ENCODE measurements at regions not wholly inside any gene's neighbourhood (a gene's known extent, or its start where the extent isn't known, plus 50 kb on each side); places are given as distances from the start of the nearest gene placed in this dataset.
"Not testable (repeated sequence)": the region's sequence is repeated elsewhere in the genome, so short reads cannot be mapped to it uniquely, and the experiment has no call there.

GRCh38 chr4:179728305-179728704, 2286.1 kb upstream of the AGA start:
- no peak overlapping the region for H3K4me3 ChIP-seq (ENCODE audit: insufficient read depth, low read depth, low read length)

GRCh38 chr4:179736820-179737219, 2294.6 kb upstream of the AGA start:
- not testable (repeated sequence) for H3K9me3 Mint-ChIP-seq (ENCODE audit: unreplicated experiment); H3K27me3 ChIP-seq (ENCODE audit: insufficient read depth, low read length); FAIRE-seq; H3K4me1 ChIP-seq (ENCODE audit: insufficient read depth, low read length); H4K20me1 ChIP-seq (ENCODE audit: insufficient read depth, low read length); H2AFZ ChIP-seq (ENCODE audit: low read depth, low read length); H3K9ac ChIP-seq (ENCODE audit: low read length); H3K9me3 ChIP-seq (ENCODE audit: insufficient read depth, low read depth, low read length); H3K4me3 Mint-ChIP-seq (ENCODE audit: unreplicated experiment); H3K4me1 Mint-ChIP-seq (ENCODE audit: low read depth, unreplicated experiment); H3K79me2 ChIP-seq (ENCODE audit: insufficient read depth, low read length); DNase-seq (ENCODE audit: low read depth); H3K36me3 Mint-ChIP-seq (ENCODE audit: low read depth, unreplicated experiment); H3K27ac ChIP-seq (ENCODE audit: low read depth, low read length); H3K4me2 ChIP-seq (ENCODE audit: low read length); H3K36me3 ChIP-seq (ENCODE audit: insufficient read depth, low read length); H3K4me3 ChIP-seq (ENCODE audit: insufficient read depth, low read depth, low read length); H3K27me3 Mint-ChIP-seq (ENCODE audit: low read depth, unreplicated experiment); H3K27ac Mint-ChIP-seq (ENCODE audit: unreplicated experiment)

More at GRCh38 chr4:179728305-179728704, 2286.1 kb upstream of the AGA start:
- Histone ChIP-seq H3K27me3 (ENCODE audit: insufficient read depth, low read length) (no peaks in the 10 kb centered on the region), H3K4me1 (ENCODE audit: insufficient read depth, low read length) (no peaks in the 10 kb centered on the region), H3K27ac (ENCODE audit: low read depth, low read length) (no peak overlapping the region), H3K9me3 (ENCODE audit: insufficient read depth, low read depth, low read length) (no peaks in the 10 kb centered on the region), H3K36me3 (ENCODE audit: insufficient read depth, low read length) (no peaks in the 10 kb centered on the region), H3K4me2 (ENCODE audit: low read length) (no peak overlapping the region), H3K79me2 (ENCODE audit: insufficient read depth, low read length) (no peaks in the 10 kb centered on the region), H2AFZ (ENCODE audit: low read depth, low read length) (no peak overlapping the region), H3K9ac (ENCODE audit: low read length) (no peak overlapping the region), H4K20me1 (ENCODE audit: insufficient read depth, low read length) (no peaks in the 10 kb centered on the region)
- Mint-ChIP-seq H3K27ac (ENCODE audit: unreplicated experiment) (no peak overlapping the region), H3K27me3 (ENCODE audit: low read depth, unreplicated experiment) (no peaks in the 10 kb centered on the region), H3K4me3 (ENCODE audit: unreplicated experiment) (no peak overlapping the region), H3K36me3 (ENCODE audit: low read depth, unreplicated experiment) (no peaks in the 10 kb centered on the region), H3K4me1 (ENCODE audit: low read depth, unreplicated experiment) (peaks cover 2% of the 10 kb centered on the region), H3K9me3 (ENCODE audit: unreplicated experiment) (no peaks in the 10 kb centered on the region)
- DNase-seq (ENCODE audit: low read depth) (no peak), FAIRE-seq (no peak)
- TF ChIP-seq, protein P1, sequence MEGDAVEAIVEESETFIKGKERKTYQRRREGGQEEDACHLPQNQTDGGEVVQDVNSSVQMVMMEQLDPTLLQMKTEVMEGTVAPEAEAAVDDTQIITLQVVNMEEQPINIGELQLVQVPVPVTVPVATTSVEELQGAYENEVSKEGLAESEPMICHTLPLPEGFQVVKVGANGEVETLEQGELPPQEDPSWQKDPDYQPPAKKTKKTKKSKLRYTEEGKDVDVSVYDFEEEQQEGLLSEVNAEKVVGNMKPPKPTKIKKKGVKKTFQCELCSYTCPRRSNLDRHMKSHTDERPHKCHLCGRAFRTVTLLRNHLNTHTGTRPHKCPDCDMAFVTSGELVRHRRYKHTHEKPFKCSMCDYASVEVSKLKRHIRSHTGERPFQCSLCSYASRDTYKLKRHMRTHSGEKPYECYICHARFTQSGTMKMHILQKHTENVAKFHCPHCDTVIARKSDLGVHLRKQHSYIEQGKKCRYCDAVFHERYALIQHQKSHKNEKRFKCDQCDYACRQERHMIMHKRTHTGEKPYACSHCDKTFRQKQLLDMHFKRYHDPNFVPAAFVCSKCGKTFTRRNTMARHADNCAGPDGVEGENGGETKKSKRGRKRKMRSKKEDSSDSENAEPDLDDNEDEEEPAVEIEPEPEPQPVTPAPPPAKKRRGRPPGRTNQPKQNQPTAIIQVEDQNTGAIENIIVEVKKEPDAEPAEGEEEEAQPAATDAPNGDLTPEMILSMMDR (IDR thresholded peaks at IDR 0.05; ENCODE audit: insufficient read depth, low read depth, low read length): no peak
- TF ChIP-seq EZH2 (IDR thresholded peaks at IDR 0.05; ENCODE audit: insufficient read depth, low read length): no peak

DNA sequence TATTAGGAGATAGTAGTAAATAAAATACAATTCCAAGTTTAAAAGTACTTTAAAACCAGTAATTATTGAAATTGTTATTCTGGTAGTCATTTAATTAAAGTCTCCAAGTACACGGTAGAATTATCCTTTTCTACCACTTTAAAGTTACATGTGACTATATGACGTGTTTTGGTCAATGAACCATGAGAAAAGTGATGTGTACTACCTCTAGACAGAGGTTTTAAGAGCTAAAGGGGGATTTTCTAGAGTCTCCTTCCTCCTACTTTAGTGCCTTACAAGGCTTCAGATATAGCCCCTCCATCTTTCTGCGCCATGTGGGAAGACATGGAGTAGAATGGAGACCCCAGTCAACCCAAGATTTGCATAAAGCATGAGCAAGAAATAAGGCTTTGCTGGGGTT, 2296.6 kb upstream of the AGA start:
- H3K9me3 Mint-ChIP-seq (ENCODE audit: unreplicated experiment): no peaks in the 10 kb centered on the region
- Histone ChIP-seq H3K36me3 (ENCODE audit: insufficient read depth, low read length) (no peaks in the 10 kb centered on the region), H3K9me3 (ENCODE audit: insufficient read depth, low read depth, low read length) (no peaks in the 10 kb centered on the region), H3K9ac (ENCODE audit: low read length) (no peak overlapping the region), H3K4me3 (ENCODE audit: insufficient read depth, low read depth, low read length) (no peak overlapping the region), H3K4me2 (ENCODE audit: low read length) (no peak overlapping the region), H3K27me3 (ENCODE audit: insufficient read depth, low read length) (no peaks in the 10 kb centered on the region), H2AFZ (ENCODE audit: low read depth, low read length) (no peak overlapping the region), H4K20me1 (ENCODE audit: insufficient read depth, low read length) (no peaks in the 10 kb centered on the region), H3K4me1 (ENCODE audit: insufficient read depth, low read length) (no peaks in the 10 kb centered on the region), H3K27ac (ENCODE audit: low read depth, low read length) (no peak overlapping the region), H3K79me2 (ENCODE audit: insufficient read depth, low read length) (no peaks in the 10 kb centered on the region)
- no peaks in the 10 kb centered on the region for H3K36me3 Mint-ChIP-seq (ENCODE audit: low read depth, unreplicated experiment)
- no peak overlapping the region for H3K27ac Mint-ChIP-seq (ENCODE audit: unreplicated experiment)
- no peak overlapping the region for H3K4me3 Mint-ChIP-seq (ENCODE audit: unreplicated experiment)
- no peaks in the 10 kb centered on the region for H3K27me3 Mint-ChIP-seq (ENCODE audit: low read depth, unreplicated experiment)
- H3K4me1 Mint-ChIP-seq (ENCODE audit: low read depth, unreplicated experiment): no peaks in the 10 kb centered on the region
- TF ChIP-seq EZH2 (IDR thresholded peaks at IDR 0.05; ENCODE audit: insufficient read depth, low read length): no peak
- FAIRE-seq: no peak
- DNase-seq (ENCODE audit: low read depth): no peak
